T-cell (primary cell): ENCODE measurements at regions not wholly inside any gene's neighbourhood (a gene's known extent, or its start where the extent isn't known, plus 50 kb on each side); places are given as distances from the start of the nearest gene placed in this dataset.

ENCODE experiments used
- ATAC-seq, 4 experiments: fragments of 200-7000 bp in 3 of 4; fragments of 150-1000 bp in 1 of 4; cut with Tn5 transposase; replicated peaks in 1 of 4; 1 replicate in 3 of 4; 2 replicates in 1 of 4; pipeline ENCODE4 v1.10.0; 2021; ENCODE audit warnings: moderate library complexity in 3 of 4, mild to moderate bottlenecking in 2 of 4, moderate number of reproducible peaks in 1 of 4
- CTCF ChIA-PET, 2 donors: fragments of 300-600 bp; sonication (Branson Sonifier 250); formaldehyde crosslinking; loops; one replicate each; lab custom pipeline; 2022; ENCODE audit warnings: antibody characterized with exemption in 2 of 2; lab: Charles Lee
- POLR2A ChIA-PET, 2 donors: fragments of 300-600 bp; sonication (Branson Sonifier 250); formaldehyde crosslinking; loops; one replicate each; lab custom pipeline; 2022; ENCODE audit warnings: antibody characterized with exemption in 2 of 2; lab: Charles Lee
- DNase-seq, 35 experiments: peaks; one replicate each; pipeline versions ENCODE4 v3.0.0 to v3.0.0-alpha.2; 2013 to 2023
- H3K27ac ChIP-seq: one replicate; pipeline ENCODE4 v1.5.1; 2013; ENCODE audit warnings: low read length
- H3K27me3 ChIP-seq, 2 experiments: replicated peaks in 1 of 2; 1 replicate in 1 of 2; 2 replicates in 1 of 2; pipeline versions ENCODE4 v1.6.1 to v1.7.0; 2013; ENCODE audit warnings: low read length in 1 of 2, mixed read lengths in 1 of 2; ENCODE audit not compliant: control insufficient read depth in 2 of 2, insufficient read depth in 2 of 2; ENCODE audit errors: extremely low read depth in 1 of 2
- H3K36me3 ChIP-seq, 2 donors: 1 replicate in 1 of 2; 2 replicates in 1 of 2; pipeline versions ENCODE4 v1.6.1 to v1.7.0; 2013; ENCODE audit warnings: low read length in 1 of 2; ENCODE audit not compliant: control insufficient read depth in 2 of 2, insufficient read depth in 1 of 2; ENCODE audit errors: extremely low read depth in 1 of 2
- H3K4me1 ChIP-seq, 2 experiments: 1 replicate in 1 of 2; 2 replicates in 1 of 2; pipeline versions ENCODE4 v1.6.1 to v1.7.0; 2013; ENCODE audit warnings: low read length in 2 of 2, mixed read lengths in 1 of 2; ENCODE audit not compliant: insufficient read depth in 2 of 2, control insufficient read depth in 1 of 2; ENCODE audit errors: extremely low read depth in 1 of 2
- H3K4me3 ChIP-seq, 2 donors: 1 replicate in 1 of 2; 2 replicates in 1 of 2; pipeline versions ENCODE4 v1.5.1 to v1.7.0; 2013; ENCODE audit warnings: mild to moderate bottlenecking in 2 of 2, low read length in 1 of 2, moderate library complexity in 1 of 2; ENCODE audit not compliant: control insufficient read depth in 1 of 2; ENCODE audit errors: extremely low read depth in 1 of 2
- H3K9me3 ChIP-seq: 2 replicates; pipeline ENCODE4 v1.7.0; 2013
- H3K27ac Mint-ChIP-seq, 2 donors: one replicate each; pipeline ENCODE4 v1.8.0; 2020 to 2021; ENCODE audit warnings: mild to moderate bottlenecking in 2 of 2, mixed read lengths in 2 of 2
- H3K27me3 Mint-ChIP-seq, 2 donors: one replicate each; pipeline ENCODE4 v1.8.0; 2021 to 2022; ENCODE audit warnings: mixed read lengths in 2 of 2
- H3K36me3 Mint-ChIP-seq: one replicate; pipeline ENCODE4 v1.8.0; 2021; ENCODE audit warnings: mixed read lengths
- H3K4me1 Mint-ChIP-seq, 3 donors: one replicate each; pipeline ENCODE4 v1.8.0; 2020 to 2022; ENCODE audit warnings: mixed read lengths in 3 of 3, mild to moderate bottlenecking in 1 of 3
- H3K4me3 Mint-ChIP-seq, 3 donors: one replicate each; pipeline ENCODE4 v1.8.0; 2020 to 2022; ENCODE audit warnings: mild to moderate bottlenecking in 3 of 3, mixed read lengths in 3 of 3, moderate library complexity in 3 of 3
- H3K9me3 Mint-ChIP-seq, 3 donors: one replicate each; pipeline ENCODE4 v1.8.0; 2020 to 2022; ENCODE audit warnings: mixed read lengths in 3 of 3
- WGBS: methylation state at CpG from one replicate; pipeline ENCODE4 v1.1.5; 2013; ENCODE audit warnings: missing lambda C conversion rate; ENCODE audit not compliant: insufficient coverage; 5-methylcytosine and 5-hydroxymethylcytosine counted together

- Mint-ChIP-seq H3K9me3 (no peaks in the 10 kb centered on the region), H3K27me3 (peaks cover 15 to 19% of the 10 kb centered on the region in 2 donors), H3K27ac (no peak overlapping the region), H3K36me3 (no peaks in the 10 kb centered on the region), H3K4me3 (no peak overlapping the region), H3K4me1 (peaks cover under 1 to 7% (median 5%) of the 10 kb centered on the region in 3 donors)
- Histone ChIP-seq H3K27ac (no peak overlapping the region), H3K9me3 (no peaks in the 10 kb centered on the region), H3K36me3 (no peaks in the 10 kb centered on the region), H3K4me3 (no peak overlapping the region), H3K4me1 (peaks cover 0 to 7% of the 10 kb centered on the region in 2 experiments), H3K27me3 (peaks cover 0 to 15% of the 10 kb centered on the region in 2 experiments)
- DNase-seq (no peak), ATAC-seq (no peak)
- WGBS: no CpG with 5 or more reads among the region's 1 CpG
- POLR2A ChIA-PET: no interaction called here
- CTCF ChIA-PET: no interaction called here
Measured at GRCh38 chr15:47188758-47189507, 528.4 kb upstream of the SEMA6D start.

GRCh38 chr15:47194718-47195117, 522.6 kb upstream of the SEMA6D start:
- Histone ChIP-seq H3K4me1 (no peaks in the 10 kb centered on the region), H3K27me3 (no peaks in the 10 kb centered on the region), H3K27ac (no peak overlapping the region), H3K4me3 (no peak overlapping the region), H3K9me3 (no peaks in the 10 kb centered on the region), H3K36me3 (no peaks in the 10 kb centered on the region)
- Mint-ChIP-seq H3K9me3 (no peaks in the 10 kb centered on the region), H3K4me3 (no peak overlapping the region), H3K27ac (no peak overlapping the region), H3K27me3 (peaks cover 0 to 3% of the 10 kb centered on the region in 2 donors), H3K4me1 (no peaks in the 10 kb centered on the region), H3K36me3 (no peaks in the 10 kb centered on the region)
- no CpG with 5 or more reads among the region's 2 CpGs for WGBS
- POLR2A ChIA-PET: no interaction called here
- ATAC-seq: no peak
- DNase-seq: no peak
- CTCF ChIA-PET: no interaction called here

DNA sequence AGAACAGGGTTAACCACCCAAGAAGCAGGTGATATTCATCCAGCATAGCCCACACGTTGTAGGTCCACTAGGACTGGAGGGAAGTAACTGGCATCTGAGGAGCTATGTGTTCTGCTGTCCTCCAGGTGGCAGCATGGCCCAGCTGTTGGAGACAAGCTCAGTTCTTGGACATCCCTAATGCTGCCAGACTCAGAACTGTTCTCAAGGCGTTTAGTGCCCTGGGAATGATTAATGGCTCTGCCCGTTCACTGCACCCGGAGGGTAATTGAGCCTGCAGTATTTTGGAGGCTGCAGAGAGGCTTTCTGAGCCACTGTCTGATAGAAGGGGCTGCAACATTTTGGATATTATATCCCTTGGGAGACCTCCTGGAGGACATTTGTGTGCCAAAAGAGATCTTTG, 521.3 kb upstream of the SEMA6D start:
- Histone ChIP-seq H3K9me3 (no peaks in the 10 kb centered on the region), H3K27me3 (no peaks in the 10 kb centered on the region), H3K36me3 (no peaks in the 10 kb centered on the region), H3K4me1 (no peaks in the 10 kb centered on the region), H3K4me3 (no peak overlapping the region), H3K27ac (no peak overlapping the region)
- ChIA-PET POLR2A (no interaction called here), CTCF (interaction anchor here (0.6 to 2.3 kb wide), 7 partner anchors 10 to 1156 kb away, joined by 3 to 12 read pairs (median 8); no protein-coding TSS in a partner anchor)
- Mint-ChIP-seq H3K4me3 (no peak overlapping the region), H3K27me3 (peaks cover 0 to 3% of the 10 kb centered on the region in 2 donors), H3K9me3 (no peaks in the 10 kb centered on the region), H3K27ac (no peak overlapping the region), H3K4me1 (no peaks in the 10 kb centered on the region), H3K36me3 (no peaks in the 10 kb centered on the region)
- ATAC-seq: no peak
- WGBS: 0% methylated on average over 2 of the region's 4 CpGs
- DNase-seq: peak in 26 of 35 experiments; percentile 2 to 46 (median 12)

GRCh38 chr15:47203993-47204392, 513.3 kb upstream of the SEMA6D start:
- Histone ChIP-seq H3K27ac (no peak overlapping the region), H3K4me3 (no peak overlapping the region), H3K36me3 (no peaks in the 10 kb centered on the region), H3K4me1 (no peaks in the 10 kb centered on the region), H3K9me3 (no peaks in the 10 kb centered on the region), H3K27me3 (no peaks in the 10 kb centered on the region)
- ATAC-seq: no peak
- no peaks in the 10 kb centered on the region for H3K27me3 Mint-ChIP-seq
- H3K9me3 Mint-ChIP-seq: no peaks in the 10 kb centered on the region
- H3K36me3 Mint-ChIP-seq: no peaks in the 10 kb centered on the region
- DNase-seq: no peak
- H3K4me1 Mint-ChIP-seq: no peaks in the 10 kb centered on the region
- no peak overlapping the region for H3K4me3 Mint-ChIP-seq
- ChIA-PET CTCF (no interaction called here), POLR2A (no interaction called here)
- WGBS: no CpG with 5 or more reads among the region's 1 CpG
- no peak overlapping the region for H3K27ac Mint-ChIP-seq

- Mint-ChIP-seq H3K4me1 (no peaks in the 10 kb centered on the region), H3K27me3 (no peaks in the 10 kb centered on the region), H3K27ac (no peak overlapping the region), H3K36me3 (no peaks in the 10 kb centered on the region), H3K4me3 (no peak overlapping the region), H3K9me3 (no peaks in the 10 kb centered on the region)
- Histone ChIP-seq H3K4me1 (no peaks in the 10 kb centered on the region), H3K36me3 (no peaks in the 10 kb centered on the region), H3K4me3 (no peak overlapping the region), H3K27me3 (no peaks in the 10 kb centered on the region), H3K9me3 (no peaks in the 10 kb centered on the region), H3K27ac (no peak overlapping the region)
- DNase-seq (no peak), ATAC-seq (no peak)
- ChIA-PET CTCF (interaction anchor here in 1 of 2 donors (0.9 kb wide), 1 partner anchor 10 kb away, joined by 3 read pairs; no protein-coding TSS in a partner anchor), POLR2A (no interaction called here)
- 70% methylated on average over 6 of the region's 7 CpGs for WGBS
Measured at GRCh38 chr15:47206358-47206978, 510.8 kb upstream of the SEMA6D start.

- ChIA-PET CTCF (no interaction called here), POLR2A (no interaction called here)
- no peaks in the 10 kb centered on the region for H3K27me3 ChIP-seq
- no CpG with 5 or more reads among the region's 3 CpGs for WGBS
- no peak overlapping the region for H3K4me3 Mint-ChIP-seq
- DNase-seq (no peak), ATAC-seq (no peak)
- H3K4me1 Mint-ChIP-seq: no peaks in the 10 kb centered on the region
- H3K9me3 Mint-ChIP-seq: peaks cover 0 to 4% (median 0%) of the 10 kb centered on the region in 3 donors
- no peaks in the 10 kb centered on the region for H3K36me3 Mint-ChIP-seq
- no peaks in the 10 kb centered on the region for H3K9me3 ChIP-seq
- no peaks in the 10 kb centered on the region for H3K27me3 Mint-ChIP-seq
- no peak overlapping the region for H3K27ac ChIP-seq
- no peak overlapping the region for H3K27ac Mint-ChIP-seq
- no peaks in the 10 kb centered on the region for H3K36me3 ChIP-seq
- H3K4me3 ChIP-seq: no peak overlapping the region
- no peaks in the 10 kb centered on the region for H3K4me1 ChIP-seq
Measured at GRCh38 chr15:47209591-47209990, 507.7 kb upstream of the SEMA6D start.
